ENCODE measurements at regions not wholly inside any gene's neighbourhood (a gene's known extent, or its start where the extent isn't known, plus 50 kb on each side); places are given as distances from the start of the nearest gene placed in this dataset.

DNA sequence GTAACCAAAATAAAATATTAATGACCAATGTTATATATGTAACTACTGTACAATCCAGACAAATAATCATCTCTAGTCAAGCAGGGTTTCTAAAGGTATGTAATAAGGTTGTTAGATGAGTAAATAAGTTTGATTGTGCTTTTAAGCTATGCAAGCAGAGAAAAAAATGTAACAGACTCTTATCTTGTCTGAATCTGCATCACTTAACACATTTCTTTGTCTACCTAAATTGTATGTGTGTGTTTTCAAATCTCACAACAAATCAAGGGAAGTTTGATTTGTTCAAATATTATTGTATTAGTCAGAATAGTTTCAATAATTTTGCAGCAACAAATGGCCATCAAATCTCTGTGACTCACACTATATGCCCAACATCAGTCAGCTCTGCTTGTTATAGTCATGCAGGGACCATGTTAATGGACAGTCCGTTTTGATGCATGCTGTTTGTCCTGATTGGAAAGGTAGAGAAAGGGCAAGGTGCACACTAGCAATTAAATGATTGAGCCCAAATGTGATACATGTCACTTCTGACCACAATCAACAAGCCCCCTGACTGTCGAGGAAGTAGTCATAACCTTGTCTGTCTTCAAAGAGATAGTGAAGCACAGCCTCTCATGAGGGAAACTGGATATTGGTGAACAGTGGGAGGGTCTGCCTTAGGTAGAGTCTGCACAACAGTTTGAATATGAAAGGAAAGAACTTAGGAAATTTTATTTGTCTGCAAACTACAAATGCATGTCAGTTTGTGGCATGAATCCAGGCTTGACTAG, 349.4 kb upstream of the SATB1 start:
- Histone ChIP-seq H3K4me1 (replicated peaks in 1 of 2; ENCODE audit: control insufficient read depth in 2 of 2, insufficient read depth in 2 of 2, low read length in 2 of 2) (no peaks in the 10 kb centered on the region), H3K9ac (ENCODE audit: insufficient read depth in 1 of 2, low read depth in 2 of 2, low read length in 2 of 2) (no peak overlapping the region), H3K79me2 (ENCODE audit: control insufficient read depth, insufficient read depth, low read length) (no peaks in the 10 kb centered on the region), H3K27ac (ENCODE audit: extremely low read depth, low read depth, low read length) (no peak overlapping the region), H2AFZ (ENCODE audit: low read depth, low read length) (no peak overlapping the region), H3K9me1 (ENCODE audit: control insufficient read depth, insufficient read depth, low read length) (no peaks in the 10 kb centered on the region), H3K9me3 (replicated peaks; ENCODE audit: control insufficient read depth, insufficient read depth, low read depth, low read length) (no peaks in the 10 kb centered on the region; the same call in 1 of the 2 replicates), H3K4me2 (ENCODE audit: insufficient read depth, low read length) (no peak overlapping the region), H4K20me1 (replicated peaks; ENCODE audit: control insufficient read depth, insufficient read depth, low read length) (no peaks in the 10 kb centered on the region), H3K4me3 (no peak overlapping the region), H3K36me3 (ENCODE audit: control insufficient read depth, insufficient read depth, low read length) (no peaks in the 10 kb centered on the region), H3K27me3 (ENCODE audit: control insufficient read depth in 2 of 2, insufficient read depth in 2 of 2, low read length in 2 of 2) (no peaks in the 10 kb centered on the region)
- DNase-seq (ENCODE audit: extremely low read depth in 1 of 4, low spot score in 3 of 4) (no peak), ATAC-seq (no peak), FAIRE-seq (peak; percentile 51)
- ChIA-PET CTCF (ENCODE audit: low intra/inter-chr PET ratio) (no interaction called here), POLR2A (no interaction called here)
- 0% methylated on average over 2 of the region's 2 CpGs for WGBS (ENCODE audit: insufficient coverage, low coverage, missing lambda C conversion rate)
- BruUV-seq (replicated peaks): no TSS peak
- in situ Hi-C loops (cut with MboI) (no loop called here), intact Hi-C loops (cut with micrococcal nuclease) (no loop called here)
- TF ChIP-seq, protein P1, sequence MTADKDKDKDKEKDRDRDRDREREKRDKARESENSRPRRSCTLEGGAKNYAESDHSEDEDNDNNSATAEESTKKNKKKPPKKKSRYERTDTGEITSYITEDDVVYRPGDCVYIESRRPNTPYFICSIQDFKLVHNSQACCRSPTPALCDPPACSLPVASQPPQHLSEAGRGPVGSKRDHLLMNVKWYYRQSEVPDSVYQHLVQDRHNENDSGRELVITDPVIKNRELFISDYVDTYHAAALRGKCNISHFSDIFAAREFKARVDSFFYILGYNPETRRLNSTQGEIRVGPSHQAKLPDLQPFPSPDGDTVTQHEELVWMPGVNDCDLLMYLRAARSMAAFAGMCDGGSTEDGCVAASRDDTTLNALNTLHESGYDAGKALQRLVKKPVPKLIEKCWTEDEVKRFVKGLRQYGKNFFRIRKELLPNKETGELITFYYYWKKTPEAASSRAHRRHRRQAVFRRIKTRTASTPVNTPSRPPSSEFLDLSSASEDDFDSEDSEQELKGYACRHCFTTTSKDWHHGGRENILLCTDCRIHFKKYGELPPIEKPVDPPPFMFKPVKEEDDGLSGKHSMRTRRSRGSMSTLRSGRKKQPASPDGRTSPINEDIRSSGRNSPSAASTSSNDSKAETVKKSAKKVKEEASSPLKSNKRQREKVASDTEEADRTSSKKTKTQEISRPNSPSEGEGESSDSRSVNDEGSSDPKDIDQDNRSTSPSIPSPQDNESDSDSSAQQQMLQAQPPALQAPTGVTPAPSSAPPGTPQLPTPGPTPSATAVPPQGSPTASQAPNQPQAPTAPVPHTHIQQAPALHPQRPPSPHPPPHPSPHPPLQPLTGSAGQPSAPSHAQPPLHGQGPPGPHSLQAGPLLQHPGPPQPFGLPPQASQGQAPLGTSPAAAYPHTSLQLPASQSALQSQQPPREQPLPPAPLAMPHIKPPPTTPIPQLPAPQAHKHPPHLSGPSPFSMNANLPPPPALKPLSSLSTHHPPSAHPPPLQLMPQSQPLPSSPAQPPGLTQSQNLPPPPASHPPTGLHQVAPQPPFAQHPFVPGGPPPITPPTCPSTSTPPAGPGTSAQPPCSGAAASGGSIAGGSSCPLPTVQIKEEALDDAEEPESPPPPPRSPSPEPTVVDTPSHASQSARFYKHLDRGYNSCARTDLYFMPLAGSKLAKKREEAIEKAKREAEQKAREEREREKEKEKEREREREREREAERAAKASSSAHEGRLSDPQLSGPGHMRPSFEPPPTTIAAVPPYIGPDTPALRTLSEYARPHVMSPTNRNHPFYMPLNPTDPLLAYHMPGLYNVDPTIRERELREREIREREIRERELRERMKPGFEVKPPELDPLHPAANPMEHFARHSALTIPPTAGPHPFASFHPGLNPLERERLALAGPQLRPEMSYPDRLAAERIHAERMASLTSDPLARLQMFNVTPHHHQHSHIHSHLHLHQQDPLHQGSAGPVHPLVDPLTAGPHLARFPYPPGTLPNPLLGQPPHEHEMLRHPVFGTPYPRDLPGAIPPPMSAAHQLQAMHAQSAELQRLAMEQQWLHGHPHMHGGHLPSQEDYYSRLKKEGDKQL (CRISPR knock-in tag; IDR thresholded peaks at IDR 0.05; ENCODE audit: borderline replicate concordance): no peak
- no peak for TF ChIP-seq YY1 (IDR thresholded peaks at IDR 0.05; ENCODE audit: borderline replicate concordance in 1 of 3, control insufficient read depth in 1 of 3, extremely low read depth in 1 of 3, insufficient read depth in 3 of 3, insufficient read length in 1 of 3, insufficient replicate concordance in 2 of 3, low read depth in 1 of 3, low read length in 2 of 3)
- TF ChIP-seq, protein P2, sequence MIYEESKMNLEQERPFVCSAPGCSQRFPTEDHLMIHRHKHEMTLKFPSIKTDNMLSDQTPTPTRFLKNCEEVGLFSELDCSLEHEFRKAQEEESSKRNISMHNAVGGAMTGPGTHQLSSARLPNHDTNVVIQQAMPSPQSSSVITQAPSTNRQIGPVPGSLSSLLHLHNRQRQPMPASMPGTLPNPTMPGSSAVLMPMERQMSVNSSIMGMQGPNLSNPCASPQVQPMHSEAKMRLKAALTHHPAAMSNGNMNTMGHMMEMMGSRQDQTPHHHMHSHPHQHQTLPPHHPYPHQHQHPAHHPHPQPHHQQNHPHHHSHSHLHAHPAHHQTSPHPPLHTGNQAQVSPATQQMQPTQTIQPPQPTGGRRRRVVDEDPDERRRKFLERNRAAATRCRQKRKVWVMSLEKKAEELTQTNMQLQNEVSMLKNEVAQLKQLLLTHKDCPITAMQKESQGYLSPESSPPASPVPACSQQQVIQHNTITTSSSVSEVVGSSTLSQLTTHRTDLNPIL (CRISPR knock-in tag; IDR thresholded peaks at IDR 0.05): no peak
- no peak for TF ChIP-seq GTF2E2 (tag; IDR thresholded peaks at IDR 0.05)
- TF ChIP-seq ZNF41 (CRISPR knock-in tag; conservative IDR thresholded peaks at IDR 0.05): no peak
- TF ChIP-seq MTF1 (CRISPR knock-in tag; IDR thresholded peaks at IDR 0.05; ENCODE audit: borderline replicate concordance): no peak
- TF ChIP-seq, protein P3, sequence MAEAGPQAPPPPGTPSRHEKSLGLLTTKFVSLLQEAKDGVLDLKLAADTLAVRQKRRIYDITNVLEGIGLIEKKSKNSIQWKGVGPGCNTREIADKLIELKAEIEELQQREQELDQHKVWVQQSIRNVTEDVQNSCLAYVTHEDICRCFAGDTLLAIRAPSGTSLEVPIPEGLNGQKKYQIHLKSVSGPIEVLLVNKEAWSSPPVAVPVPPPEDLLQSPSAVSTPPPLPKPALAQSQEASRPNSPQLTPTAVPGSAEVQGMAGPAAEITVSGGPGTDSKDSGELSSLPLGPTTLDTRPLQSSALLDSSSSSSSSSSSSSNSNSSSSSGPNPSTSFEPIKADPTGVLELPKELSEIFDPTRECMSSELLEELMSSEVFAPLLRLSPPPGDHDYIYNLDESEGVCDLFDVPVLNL (CRISPR knock-in tag; IDR thresholded peaks at IDR 0.05; ENCODE audit: low read depth): no peak
- TF ChIP-seq PTBP1 (IDR thresholded peaks at IDR 0.05; ENCODE audit: low read depth, low read length): no peak
- TF ChIP-seq JUNB (CRISPR knock-in tag; conservative IDR thresholded peaks at IDR 0.05): no peak
- TF ChIP-seq TAF1 (IDR thresholded peaks at IDR 0.05; ENCODE audit: control insufficient read depth, extremely low read depth, insufficient read depth, low read length, severe bottlenecking): no peak

All from K562 (cell line).